AML-193 (cell line): ENCODE measurements at regions not wholly inside any gene's neighbourhood (a gene's known extent, or its start where the extent isn't known, plus 50 kb on each side); places are given as distances from the start of the nearest gene placed in this dataset.

Source experiments
- DNase-seq, 2 experiments: peaks; one replicate each; lab custom pipeline; 2025; lab: John Stamatoyannopoulos, UW

GRCh38 chr13:55661505-55661904, 1479.2 kb upstream of the PRR20A start:
- no peak for DNase-seq

DNA sequence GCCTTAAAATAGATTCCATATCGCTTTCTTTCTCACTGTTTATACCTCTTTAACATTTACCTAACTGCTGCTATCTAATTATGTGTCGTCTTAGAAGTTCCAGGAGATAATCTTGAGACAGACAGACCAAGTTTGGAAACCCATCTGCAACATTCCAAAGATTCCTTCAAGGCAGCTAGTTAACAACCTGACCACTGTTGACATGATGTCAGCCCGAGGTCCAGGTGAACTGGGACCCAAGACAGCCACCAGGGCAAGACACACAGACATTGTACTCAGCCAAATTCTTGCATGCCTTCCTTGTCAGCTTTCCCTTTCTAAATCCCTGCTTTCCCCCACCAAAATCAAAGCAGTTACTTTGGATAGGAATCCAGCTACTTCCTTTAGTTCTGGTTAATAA, 1476.5 kb upstream of the PRR20A start:
- no peak for DNase-seq

- DNase-seq, result no peak
Measured at GRCh38 chr13:55669051-55669450, 1471.7 kb upstream of the PRR20A start.

- DNase-seq, result no peak
Measured at GRCh38 chr13:55673910-55674309, 1466.8 kb upstream of the PRR20A start.

GRCh38 chr13:55682776-55683175, 1457.9 kb upstream of the PRR20A start:
- no peak for DNase-seq

DNA sequence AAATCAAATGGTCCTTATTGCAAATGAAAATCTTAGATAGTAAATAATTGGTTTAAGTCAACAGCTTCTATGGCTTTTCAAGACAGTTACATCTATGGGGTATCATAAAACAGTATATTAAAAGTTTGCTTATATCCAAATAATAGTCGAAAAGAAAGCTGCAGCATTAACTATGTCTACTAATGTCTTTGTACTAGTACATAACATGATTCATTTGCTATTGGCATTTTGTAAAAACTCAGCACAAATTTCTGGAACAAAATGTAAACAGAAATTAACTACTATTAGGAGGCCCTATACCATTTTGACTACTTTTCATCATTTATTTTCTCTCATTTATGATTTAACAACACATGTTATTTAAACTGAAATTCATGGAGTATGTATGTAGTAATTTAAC, 1435.2 kb upstream of the PRR20A start:
- no peak for DNase-seq

DNA sequence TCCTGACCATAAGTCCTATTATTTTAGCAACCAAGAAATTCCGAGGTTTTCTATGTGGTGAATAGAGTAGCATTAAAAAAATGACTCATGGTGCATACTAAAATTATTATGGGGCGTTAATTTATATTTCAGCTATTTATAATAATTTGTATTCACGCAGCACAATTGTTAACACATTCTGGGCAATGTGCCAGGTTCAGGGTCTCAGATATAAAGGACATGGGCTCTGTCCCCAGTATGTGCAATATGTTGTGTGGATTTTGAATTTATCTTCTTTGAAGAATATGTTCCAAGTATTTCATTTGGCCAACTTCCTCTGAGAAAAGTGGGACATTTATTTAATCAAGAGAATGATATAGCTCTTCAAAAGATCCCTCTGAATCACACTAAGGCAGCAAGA, 1434.7 kb upstream of the PRR20A start:
- DNase-seq, result no peak

DNA sequence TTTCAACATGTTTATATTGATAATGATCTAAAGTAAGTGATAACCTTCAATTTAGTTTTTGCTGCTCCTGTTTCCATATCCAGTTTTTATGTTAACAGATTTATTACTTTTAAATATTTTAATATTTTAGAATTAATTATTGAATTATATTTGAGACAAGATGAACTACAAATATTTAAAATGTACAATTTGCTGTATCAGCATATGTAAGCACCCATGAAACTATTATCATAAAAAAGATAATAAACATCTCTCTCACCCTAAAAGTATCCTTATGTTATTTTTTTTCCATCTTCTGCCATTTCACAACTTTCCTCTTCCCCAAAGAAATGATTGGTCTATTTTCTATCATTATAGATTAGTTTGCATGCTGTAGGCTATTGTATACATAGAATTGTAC, 1426.6 kb upstream of the PRR20A start:
- DNase-seq, result no peak

- DNase-seq, result no peak
Measured at GRCh38 chr13:55727683-55728082, 1413.0 kb upstream of the PRR20A start.

- no peak for DNase-seq
Measured at GRCh38 chr13:55728247-55728646, 1412.5 kb upstream of the PRR20A start.

- DNase-seq, result no peak
Measured at GRCh38 chr13:55745828-55746227, 1394.9 kb upstream of the PRR20A start.

- DNase-seq, result no peak
Measured at GRCh38 chr13:55761986-55762385, 1378.7 kb upstream of the PRR20A start.

DNA sequence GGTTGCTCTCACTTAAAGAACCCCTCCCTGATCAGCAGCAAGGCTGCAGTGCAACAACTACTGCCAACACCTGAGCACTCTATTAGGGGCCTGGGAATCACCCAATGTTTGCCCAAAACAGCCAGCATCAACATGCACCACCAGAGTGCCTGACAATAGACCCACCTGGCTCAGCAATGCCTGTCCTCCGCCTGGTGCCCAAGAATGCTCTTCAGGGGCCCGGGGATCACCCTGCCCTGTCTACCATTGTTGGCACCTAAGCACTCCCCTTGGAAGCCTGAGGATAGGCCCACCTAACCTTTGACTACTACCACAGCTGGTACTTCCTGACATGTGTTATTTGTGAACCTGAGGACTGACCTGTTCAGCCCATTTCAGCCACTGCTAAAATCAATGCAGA, 1363.1 kb upstream of the PRR20A start:
- no peak for DNase-seq

- DNase-seq, result no peak
Measured at GRCh38 chr13:55783841-55784240, 1356.9 kb upstream of the PRR20A start.

- no peak for DNase-seq
Measured at GRCh38 chr13:55788548-55788947, 1352.2 kb upstream of the PRR20A start.

GRCh38 chr13:55792544-55793193, 1348.0 kb upstream of the PRR20A start:
- DNase-seq, result no peak

- peak; percentile 99 for DNase-seq
Measured at GRCh38 chr13:55815458-55816033, 1325.2 kb upstream of the PRR20A start.

GRCh38 chr13:55816976-55817601, 1323.6 kb upstream of the PRR20A start:
- DNase-seq, result no peak

DNA sequence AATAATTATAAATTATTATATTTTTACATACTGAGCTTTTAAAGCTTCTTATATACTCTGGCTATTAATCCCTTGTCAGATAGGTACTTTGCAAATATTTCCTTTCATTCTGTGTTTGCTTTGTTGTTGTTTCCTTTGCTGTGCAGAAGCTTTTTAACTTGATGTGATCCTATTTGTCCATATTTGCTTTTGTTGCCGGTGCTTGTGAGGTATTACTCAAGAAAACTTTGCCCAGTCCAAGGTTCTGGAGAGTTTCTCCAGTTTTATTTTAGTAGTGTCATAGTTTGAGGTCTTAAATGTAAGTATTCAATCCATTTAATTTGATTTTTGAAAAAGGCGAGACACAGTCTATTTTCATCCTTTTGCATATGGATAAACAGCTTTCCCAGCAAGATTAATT, 1319.9 kb upstream of the PRR20A start:
- DNase-seq, result no peak

- DNase-seq, result no peak
Measured at GRCh38 chr13:55869648-55870047, 1271.1 kb upstream of the PRR20A start.

- DNase-seq, result no peak
Measured at GRCh38 chr13:55887561-55887960, 1253.2 kb upstream of the PRR20A start.

DNA sequence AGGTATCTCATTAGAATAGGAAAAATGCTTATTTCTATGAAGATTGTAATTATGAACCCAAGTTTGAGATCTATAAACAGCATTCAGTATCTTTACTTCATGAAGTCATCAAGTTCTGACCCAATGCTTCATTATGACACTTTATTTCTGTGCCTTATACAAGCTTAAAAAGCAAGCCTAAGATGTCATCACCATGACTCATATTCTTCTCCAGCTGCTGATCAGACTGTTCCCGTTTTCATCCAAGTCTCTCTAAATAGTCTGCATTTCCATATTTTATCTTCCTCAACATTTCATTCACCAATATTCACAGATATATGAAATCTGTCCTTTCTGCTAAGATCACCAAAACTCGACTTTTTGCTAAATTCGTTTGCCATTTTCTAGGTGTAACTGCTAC, 1247.2 kb upstream of the PRR20A start:
- DNase-seq, result no peak

DNA sequence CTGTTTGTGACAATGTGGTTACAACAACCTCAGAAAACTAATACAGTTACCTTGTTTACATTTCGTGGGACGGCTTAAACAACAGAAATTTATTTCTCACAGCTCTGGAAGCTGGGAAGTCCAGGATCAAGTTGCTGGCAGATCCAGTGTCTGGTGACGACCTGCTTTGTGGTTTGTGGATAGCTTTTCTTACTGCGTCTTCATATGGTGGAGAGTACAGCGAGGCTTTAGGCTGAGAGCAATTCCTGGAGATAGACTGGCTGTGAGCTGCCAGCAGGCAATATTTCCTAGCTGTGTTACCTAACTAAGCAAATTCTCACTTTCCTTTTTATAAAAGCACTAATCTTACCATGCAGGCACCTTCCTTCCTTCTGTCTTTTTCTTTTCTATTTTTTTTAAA, 1203.5 kb upstream of the PRR20A start:
- no peak for DNase-seq

DNA sequence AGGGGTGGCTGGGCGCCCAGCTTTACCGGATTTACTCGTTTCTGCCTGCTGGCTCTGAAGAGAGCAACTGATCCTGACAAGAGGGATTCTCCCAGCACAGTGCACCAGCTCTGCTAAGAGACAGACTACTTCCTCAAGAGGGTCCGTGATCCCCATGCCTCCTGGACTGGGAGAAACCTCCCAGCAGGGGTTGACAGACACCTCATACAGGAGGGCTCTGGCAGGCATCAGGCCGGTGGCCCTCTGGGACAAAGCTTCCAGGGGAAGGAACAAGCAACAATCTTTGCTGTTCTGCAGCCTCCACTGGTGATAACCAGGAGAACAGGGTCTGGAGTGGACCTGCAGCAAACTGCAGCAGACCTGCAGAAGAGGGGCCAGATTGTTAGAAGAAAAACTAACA, 1192.5 kb upstream of the PRR20A start:
- DNase-seq, result no peak
